ENCODE measurements at regions not wholly inside any gene's neighbourhood (a gene's known extent, or its start where the extent isn't known, plus 50 kb on each side); places are given as distances from the start of the nearest gene placed in this dataset.
"Not testable (repeated sequence)": the region's sequence is repeated elsewhere in the genome, so short reads cannot be mapped to it uniquely, and the experiment has no call there.

DNA sequence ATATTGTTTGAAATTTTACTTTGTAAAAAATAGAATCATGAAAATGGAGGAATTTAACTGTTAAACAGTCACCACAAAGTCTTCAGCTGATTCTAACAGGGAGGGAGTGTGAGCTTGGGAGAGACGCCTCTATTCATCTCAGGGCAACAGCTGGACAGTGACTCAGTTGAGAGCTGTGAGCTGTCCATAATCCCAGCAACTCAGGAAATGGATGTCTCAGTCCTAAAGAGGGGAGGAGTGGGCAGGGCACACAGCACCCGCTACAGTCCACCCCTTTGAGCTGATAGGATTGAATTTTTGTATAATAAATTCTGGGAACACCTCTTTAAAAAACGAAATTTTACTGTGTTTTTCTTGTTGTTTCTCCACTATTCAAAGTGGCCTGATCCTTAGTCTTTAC lies 255.1 kb upstream of the THUMPD2 start:
- H3K4me3 ChIP-seq: no peak overlapping the region
- H3K9me3 ChIP-seq (ENCODE audit: low read depth, low read length): no peaks in the 10 kb centered on the region
- no peak for DNase-seq (ENCODE audit: low read depth, low spot score)
- TF ChIP-seq EZH2 (IDR thresholded peaks at IDR 0.05): no peak
- no peak for TF ChIP-seq FOXP2 (optimal IDR thresholded peaks at IDR 0.05; ENCODE audit: control extremely low read depth, extremely low read length, insufficient read depth)
- TF ChIP-seq POLR2AphosphoS5 (IDR thresholded peaks at IDR 0.05; ENCODE audit: borderline replicate concordance, low read depth, low read length): no peak
- no peak overlapping the region for H3K27ac ChIP-seq
- no peaks in the 10 kb centered on the region for H3K36me3 ChIP-seq (ENCODE audit: insufficient read depth, low read length)
- H3K9ac ChIP-seq (ENCODE audit: insufficient read length): no peak overlapping the region

DNA sequence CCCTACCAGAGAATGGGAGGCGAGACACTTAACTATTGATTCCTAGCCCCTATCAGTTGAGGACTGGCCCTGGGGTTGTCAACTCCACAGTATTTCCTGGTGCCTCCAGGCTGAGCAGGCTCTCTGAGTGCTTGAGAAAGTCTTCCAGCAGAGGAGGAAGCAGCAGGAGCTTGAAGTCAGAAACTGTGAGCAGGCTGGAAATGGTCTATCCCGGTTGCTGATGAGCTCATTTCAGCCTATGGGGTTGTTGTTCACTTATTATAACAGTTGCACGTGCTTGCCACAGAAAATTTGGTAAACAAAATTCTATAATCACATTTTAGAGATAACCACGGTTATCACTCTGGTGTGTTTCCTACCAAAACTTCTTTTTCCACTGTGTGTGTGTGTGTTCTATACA lies 254.7 kb upstream of the THUMPD2 start:
- Histone ChIP-seq H3K36me3 (ENCODE audit: insufficient read depth, low read length) (no peaks in the 10 kb centered on the region), H3K9me3 (ENCODE audit: low read depth, low read length) (no peaks in the 10 kb centered on the region), H3K9ac (ENCODE audit: insufficient read length) (no peak overlapping the region), H3K4me3 (no peak overlapping the region), H3K27ac (no peak overlapping the region)
- no peak for DNase-seq (ENCODE audit: low read depth, low spot score)
- TF ChIP-seq POLR2AphosphoS5 (IDR thresholded peaks at IDR 0.05; ENCODE audit: borderline replicate concordance, low read depth, low read length): no peak
- TF ChIP-seq EZH2 (IDR thresholded peaks at IDR 0.05): no peak
- TF ChIP-seq FOXP2 (optimal IDR thresholded peaks at IDR 0.05; ENCODE audit: control extremely low read depth, extremely low read length, insufficient read depth): no peak

DNA sequence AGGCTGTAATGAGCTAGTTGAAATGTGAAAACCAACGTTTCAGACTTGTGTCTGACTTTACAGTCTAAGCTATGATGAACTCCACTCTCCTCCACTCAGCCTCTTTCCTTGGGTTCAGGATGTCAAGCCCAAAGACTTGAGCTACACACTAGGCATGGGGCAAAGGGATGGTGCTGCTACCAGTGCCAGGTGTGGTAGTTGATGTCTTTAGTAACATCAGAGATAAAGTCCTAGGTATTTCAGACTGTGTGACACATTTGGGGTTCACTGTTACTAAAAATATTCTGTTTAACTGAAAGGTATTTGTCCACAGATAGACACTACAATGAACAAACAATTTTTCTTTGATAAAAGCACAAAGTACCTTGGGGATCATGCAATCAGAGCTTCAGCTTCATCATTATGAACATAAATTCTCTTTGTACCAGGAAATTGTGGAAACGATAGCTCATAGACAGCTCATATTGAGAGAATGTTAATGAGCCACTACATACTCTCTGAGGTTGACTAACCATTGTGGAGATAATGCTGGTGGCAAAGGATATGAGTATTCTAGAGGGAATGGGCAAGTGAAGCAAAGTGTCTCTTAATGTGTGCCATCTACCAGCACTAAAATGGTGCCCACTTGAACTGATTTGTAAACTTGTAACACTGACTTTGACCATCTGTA lies 253.7 kb upstream of the THUMPD2 start:
- Histone ChIP-seq H3K9ac (ENCODE audit: insufficient read length) (no peak overlapping the region), H3K27ac (no peak overlapping the region), H3K4me3 (no peak overlapping the region), H3K36me3 (ENCODE audit: insufficient read depth, low read length) (no peaks in the 10 kb centered on the region), H3K9me3 (ENCODE audit: low read depth, low read length) (no peaks in the 10 kb centered on the region)
- no peak for DNase-seq (ENCODE audit: low read depth, low spot score)
- TF ChIP-seq EZH2 (IDR thresholded peaks at IDR 0.05) (no peak), FOXP2 (optimal IDR thresholded peaks at IDR 0.05; ENCODE audit: control extremely low read depth, extremely low read length, insufficient read depth) (no peak), POLR2AphosphoS5 (IDR thresholded peaks at IDR 0.05; ENCODE audit: borderline replicate concordance, low read depth, low read length) (no peak)

DNA sequence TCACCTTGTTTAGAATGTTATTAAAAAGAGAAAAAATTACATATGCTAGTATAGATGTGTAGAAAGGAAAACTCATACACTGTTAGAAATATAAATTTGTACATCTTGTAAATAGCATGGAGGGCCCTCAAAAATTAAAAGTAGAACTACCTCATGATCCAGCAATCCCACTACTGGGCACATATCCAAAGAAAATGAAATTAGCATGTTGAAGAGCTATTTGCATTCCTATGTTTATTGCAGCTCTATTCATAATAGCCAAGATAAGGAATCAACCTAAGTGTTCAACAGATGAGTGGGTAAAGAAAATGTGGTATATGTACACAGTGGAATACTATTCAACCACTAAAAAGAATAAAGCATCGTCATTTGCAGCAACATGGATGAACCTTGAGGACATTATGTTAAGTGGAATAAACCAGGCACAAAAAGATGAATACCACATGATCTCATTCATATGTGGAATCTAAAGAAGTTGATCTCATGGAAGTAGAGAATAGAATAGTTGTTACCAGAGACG lies 251.5 kb upstream of the THUMPD2 start:
- no peaks in the 10 kb centered on the region for H3K9me3 ChIP-seq (ENCODE audit: low read depth, low read length)
- H3K4me3 ChIP-seq: no peak overlapping the region
- H3K9ac ChIP-seq (ENCODE audit: insufficient read length): no peak overlapping the region
- H3K36me3 ChIP-seq (ENCODE audit: insufficient read depth, low read length): no peaks in the 10 kb centered on the region
- TF ChIP-seq EZH2 (IDR thresholded peaks at IDR 0.05): no peak
- TF ChIP-seq POLR2AphosphoS5 (IDR thresholded peaks at IDR 0.05; ENCODE audit: borderline replicate concordance, low read depth, low read length): no peak
- TF ChIP-seq FOXP2 (optimal IDR thresholded peaks at IDR 0.05; ENCODE audit: control extremely low read depth, extremely low read length, insufficient read depth): no peak
- H3K27ac ChIP-seq: no peak overlapping the region
- no peak for DNase-seq (ENCODE audit: low read depth, low spot score)

DNA sequence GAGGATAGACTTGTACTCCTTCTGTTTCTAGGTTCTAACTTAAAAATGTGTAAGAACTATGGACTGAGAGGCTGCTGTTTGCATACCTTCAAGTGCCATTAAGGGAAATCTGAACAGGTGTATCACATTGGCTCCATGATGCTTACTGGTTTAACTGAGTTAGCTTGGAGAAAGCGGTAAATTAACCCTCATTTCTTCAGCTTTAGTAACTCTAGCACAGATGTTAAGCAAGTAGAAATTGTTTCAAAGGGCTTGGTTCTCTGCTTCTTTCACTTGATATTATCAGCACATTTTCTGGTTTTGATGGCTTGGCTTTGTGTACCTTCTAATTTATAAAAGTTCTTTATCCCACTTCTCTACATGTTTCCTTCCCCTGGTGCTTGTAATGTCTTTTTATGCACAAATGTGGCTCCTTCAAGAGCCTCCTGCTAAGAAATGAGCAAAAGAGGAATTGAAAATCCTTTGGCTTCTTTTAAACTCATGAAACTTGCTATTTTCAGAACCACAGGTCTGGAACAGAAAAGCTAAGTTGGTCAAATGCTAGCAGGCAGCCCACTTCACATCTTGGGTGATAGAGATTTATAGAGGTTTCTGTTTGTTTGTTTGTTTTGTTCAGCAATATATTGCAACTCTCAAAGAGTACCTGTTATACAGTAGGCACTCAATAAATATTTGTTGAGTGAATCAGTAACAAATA lies 249.9 kb upstream of the THUMPD2 start:
- H3K27ac ChIP-seq: no peak overlapping the region
- H3K4me3 ChIP-seq: no peak overlapping the region
- no peak for DNase-seq (ENCODE audit: low read depth, low spot score)
- H3K36me3 ChIP-seq (ENCODE audit: insufficient read depth, low read length): no peaks in the 10 kb centered on the region
- H3K9ac ChIP-seq (ENCODE audit: insufficient read length): no peak overlapping the region
- TF ChIP-seq POLR2AphosphoS5 (IDR thresholded peaks at IDR 0.05; ENCODE audit: borderline replicate concordance, low read depth, low read length): no peak
- TF ChIP-seq FOXP2 (optimal IDR thresholded peaks at IDR 0.05; ENCODE audit: control extremely low read depth, extremely low read length, insufficient read depth): no peak
- TF ChIP-seq EZH2 (IDR thresholded peaks at IDR 0.05): no peak
- H3K9me3 ChIP-seq (ENCODE audit: low read depth, low read length): no peaks in the 10 kb centered on the region

DNA sequence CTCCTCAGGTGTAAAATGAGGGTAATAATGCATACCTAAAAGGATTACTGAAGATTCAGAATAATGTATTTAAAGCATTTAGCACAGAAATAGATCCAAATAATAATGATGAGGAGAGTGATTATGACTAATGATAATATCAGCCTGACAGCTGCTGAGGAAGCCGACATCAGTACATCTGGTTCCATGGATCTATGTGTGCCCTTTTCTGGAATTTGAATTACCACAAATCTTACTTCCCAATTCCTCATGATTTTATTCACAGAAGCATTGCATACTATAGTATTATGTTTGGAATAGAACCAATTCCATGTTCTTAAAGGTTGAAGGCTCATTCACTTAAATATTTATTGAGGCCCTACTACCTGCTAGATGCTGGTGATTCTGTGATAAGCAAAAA lies 248.9 kb upstream of the THUMPD2 start:
- TF ChIP-seq FOXP2 (optimal IDR thresholded peaks at IDR 0.05; ENCODE audit: control extremely low read depth, extremely low read length, insufficient read depth) (no peak), POLR2AphosphoS5 (IDR thresholded peaks at IDR 0.05; ENCODE audit: borderline replicate concordance, low read depth, low read length) (no peak), EZH2 (IDR thresholded peaks at IDR 0.05) (no peak)
- Histone ChIP-seq H3K9me3 (ENCODE audit: low read depth, low read length) (no peaks in the 10 kb centered on the region), H3K4me3 (no peak overlapping the region), H3K36me3 (ENCODE audit: insufficient read depth, low read length) (no peaks in the 10 kb centered on the region), H3K9ac (ENCODE audit: insufficient read length) (no peak overlapping the region), H3K27ac (no peak overlapping the region)
- DNase-seq (ENCODE audit: low read depth, low spot score): no peak

DNA sequence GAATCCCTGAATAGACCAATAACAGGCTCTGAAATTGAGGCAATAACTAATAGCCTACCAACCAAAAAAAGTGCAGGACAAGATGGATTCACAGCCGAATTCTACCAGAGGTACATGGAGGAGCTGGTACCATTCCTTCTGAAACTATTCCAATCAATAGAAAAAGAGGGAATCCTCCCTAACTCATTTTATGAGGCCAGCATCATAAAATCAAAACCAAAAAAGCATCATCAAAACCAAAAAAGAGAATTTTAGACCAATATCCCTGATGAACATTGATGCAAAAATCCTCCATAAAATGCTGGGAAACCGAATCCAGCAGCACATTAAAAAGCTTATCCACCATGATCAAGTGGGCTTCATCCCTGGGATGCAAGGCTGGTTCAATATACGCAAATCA lies 246.2 kb upstream of the THUMPD2 start:
- H3K27ac ChIP-seq; DNase-seq (ENCODE audit: low read depth, low spot score); H3K9me3 ChIP-seq (ENCODE audit: low read depth, low read length); H3K36me3 ChIP-seq (ENCODE audit: insufficient read depth, low read length); H3K9ac ChIP-seq (ENCODE audit: insufficient read length); H3K4me3 ChIP-seq: not testable (repeated sequence)

DNA sequence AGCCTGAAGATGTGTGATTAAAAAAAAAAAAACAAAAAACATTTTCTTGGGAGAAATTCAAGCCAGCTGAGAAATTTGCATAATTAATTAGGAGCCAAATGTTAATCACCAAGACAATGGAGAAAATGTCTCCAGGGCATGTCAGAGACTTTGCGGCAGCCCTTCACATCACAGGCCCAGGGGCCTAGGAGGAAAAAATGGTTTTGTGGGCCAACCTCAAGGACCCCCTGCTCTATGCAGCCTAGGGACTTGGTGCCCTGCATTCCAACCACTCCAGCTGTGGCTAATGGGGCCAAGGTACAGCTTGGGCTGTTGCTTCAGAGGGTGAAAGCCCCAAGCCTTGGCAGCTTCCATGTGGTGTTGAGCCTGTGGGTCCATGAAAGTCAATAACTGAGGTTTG lies 241.9 kb upstream of the THUMPD2 start:
- Histone ChIP-seq H3K27ac (no peak overlapping the region), H3K36me3 (ENCODE audit: insufficient read depth, low read length) (no peaks in the 10 kb centered on the region), H3K9ac (ENCODE audit: insufficient read length) (no peak overlapping the region), H3K9me3 (ENCODE audit: low read depth, low read length) (no peaks in the 10 kb centered on the region), H3K4me3 (no peak overlapping the region)
- DNase-seq (ENCODE audit: low read depth, low spot score): no peak
- TF ChIP-seq EZH2 (IDR thresholded peaks at IDR 0.05) (no peak), FOXP2 (optimal IDR thresholded peaks at IDR 0.05; ENCODE audit: control extremely low read depth, extremely low read length, insufficient read depth) (no peak), POLR2AphosphoS5 (IDR thresholded peaks at IDR 0.05; ENCODE audit: borderline replicate concordance, low read depth, low read length) (no peak)
